ENCODE measurements at regions not wholly inside any gene's neighbourhood (a gene's known extent, or its start where the extent isn't known, plus 50 kb on each side); places are given as distances from the start of the nearest gene placed in this dataset.
"Not testable (repeated sequence)": the region's sequence is repeated elsewhere in the genome, so short reads cannot be mapped to it uniquely, and the experiment has no call there.

GRCh38 chr2:61658841-61659780 is 121.0 kb upstream of the XPO1 start:
- peak; percentile 72 for TF ChIP-seq CTCF (IDR thresholded peaks at IDR 0.05; ENCODE audit: low read depth, low read length)
- Histone ChIP-seq H3K4me3 (ENCODE audit: low read depth, low read length) (no peak overlapping the region), H3K36me3 (no peaks in the 10 kb centered on the region), H3K27me3 (ENCODE audit: insufficient read depth, low read depth, severe bottlenecking) (no peaks in the 10 kb centered on the region), H3K9me3 (ENCODE audit: severe bottlenecking) (no peaks in the 10 kb centered on the region), H3K27ac (no peak overlapping the region)
- DNase-seq, result no peak

- not testable (repeated sequence) for DNase-seq; H3K4me3 ChIP-seq (ENCODE audit: low read depth, low read length); H3K27me3 ChIP-seq (ENCODE audit: insufficient read depth, low read depth, severe bottlenecking); H3K36me3 ChIP-seq; H3K27ac ChIP-seq
- peaks cover 16% of the 10 kb centered on the region for H3K9me3 ChIP-seq (ENCODE audit: severe bottlenecking)
Measured at GRCh38 chr2:61649946-61650345, 111.8 kb upstream of the XPO1 start.

DNA sequence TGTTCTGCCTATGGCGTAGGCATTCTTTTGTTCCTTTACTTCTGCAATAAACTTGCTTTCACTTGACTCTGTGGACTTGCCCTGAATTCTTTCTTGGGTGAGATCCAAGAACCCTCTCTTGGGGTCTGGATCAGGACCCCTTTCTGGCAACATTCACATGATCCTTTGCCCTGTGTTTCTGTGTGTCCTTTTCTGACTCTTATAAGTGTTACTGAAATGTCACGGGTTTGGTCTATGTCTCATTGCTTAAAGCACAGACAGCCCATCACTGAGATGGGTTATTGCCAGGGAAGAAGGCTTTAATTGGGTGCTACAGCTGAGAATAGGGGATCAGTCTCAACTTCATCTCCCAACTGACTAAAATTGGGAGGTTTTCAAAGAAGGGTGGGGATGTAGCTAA is 110.9 kb upstream of the XPO1 start:
- Histone ChIP-seq H3K4me3 (ENCODE audit: low read depth, low read length) (no peak overlapping the region), H3K27ac (no peak overlapping the region), H3K9me3 (ENCODE audit: severe bottlenecking) (peaks cover 16% of the 10 kb centered on the region), H3K27me3 (ENCODE audit: insufficient read depth, low read depth, severe bottlenecking) (no peaks in the 10 kb centered on the region), H3K36me3 (no peaks in the 10 kb centered on the region)
- no peak for TF ChIP-seq CTCF (IDR thresholded peaks at IDR 0.05; ENCODE audit: low read depth, low read length)
- DNase-seq, result no peak

GRCh38 chr2:61647044-61647443 is 108.9 kb upstream of the XPO1 start:
- no peak for DNase-seq
- H3K4me3 ChIP-seq (ENCODE audit: low read depth, low read length), result no peak overlapping the region
- no peak for TF ChIP-seq CTCF (IDR thresholded peaks at IDR 0.05; ENCODE audit: low read depth, low read length)
- no peaks in the 10 kb centered on the region for H3K36me3 ChIP-seq
- H3K9me3 ChIP-seq (ENCODE audit: severe bottlenecking), result peaks cover 16% of the 10 kb centered on the region
- H3K27me3 ChIP-seq (ENCODE audit: insufficient read depth, low read depth, severe bottlenecking), result no peaks in the 10 kb centered on the region
- no peak overlapping the region for H3K27ac ChIP-seq

GRCh38 chr2:61645911-61646310 is 107.8 kb upstream of the XPO1 start:
- Histone ChIP-seq H3K36me3 (no peaks in the 10 kb centered on the region), H3K27ac (no peak overlapping the region), H3K9me3 (ENCODE audit: severe bottlenecking) (peaks cover 13% of the 10 kb centered on the region), H3K27me3 (ENCODE audit: insufficient read depth, low read depth, severe bottlenecking) (no peaks in the 10 kb centered on the region), H3K4me3 (ENCODE audit: low read depth, low read length) (no peak overlapping the region)
- DNase-seq, result no peak
- TF ChIP-seq CTCF (IDR thresholded peaks at IDR 0.05; ENCODE audit: low read depth, low read length), result no peak

GRCh38 chr2:61643153-61643552 is 105.0 kb upstream of the XPO1 start:
- not testable (repeated sequence) for H3K4me3 ChIP-seq (ENCODE audit: low read depth, low read length); H3K36me3 ChIP-seq; H3K27ac ChIP-seq; H3K27me3 ChIP-seq (ENCODE audit: insufficient read depth, low read depth, severe bottlenecking); DNase-seq
- peaks cover 13% of the 10 kb centered on the region for H3K9me3 ChIP-seq (ENCODE audit: severe bottlenecking)

GRCh38 chr2:61640406-61640805 is 102.2 kb upstream of the XPO1 start:
- H3K9me3 ChIP-seq (ENCODE audit: severe bottlenecking), result no peaks in the 10 kb centered on the region

More at GRCh38 chr2:61640406-61640805, 102.2 kb upstream of the XPO1 start:
- H3K36me3 ChIP-seq, result no peaks in the 10 kb centered on the region
- TF ChIP-seq CTCF (IDR thresholded peaks at IDR 0.05; ENCODE audit: low read depth, low read length), result no peak
- H3K27me3 ChIP-seq (ENCODE audit: insufficient read depth, low read depth, severe bottlenecking), result no peaks in the 10 kb centered on the region
- no peak overlapping the region for H3K4me3 ChIP-seq (ENCODE audit: low read depth, low read length)
- H3K27ac ChIP-seq, result no peak overlapping the region
- no peak for DNase-seq
